Neuronal stem cell (in vitro differentiated cells): ENCODE measurements at regions not wholly inside any gene's neighbourhood (a gene's known extent, or its start where the extent isn't known, plus 50 kb on each side); places are given as distances from the start of the nearest gene placed in this dataset.

Experiments
- DNase-seq: peaks from one replicate; pipeline ENCODE4 v3.0.0-alpha.2; 2013; ENCODE audit warnings: low spot score
- H2AFZ ChIP-seq: one replicate; pipeline ENCODE4 v1.6.1; 2013; ENCODE audit warnings: mild to moderate bottlenecking, low read length, inconsistent platforms
- H2AK5ac ChIP-seq: 2 replicates; pipeline ENCODE4 v1.6.1; 2013; ENCODE audit warnings: low read depth, mild to moderate bottlenecking, inconsistent platforms, low read length, moderate library complexity, mixed read lengths
- H2BK120ac ChIP-seq: 2 replicates; pipeline ENCODE4 v1.6.1; 2013; ENCODE audit warnings: low read depth, mild to moderate bottlenecking, inconsistent platforms, low read length, moderate library complexity, mixed read lengths
- H2BK12ac ChIP-seq: one replicate; pipeline ENCODE4 v1.6.1; 2013; ENCODE audit warnings: low read length, inconsistent platforms
- H2BK15ac ChIP-seq: 2 replicates; pipeline ENCODE4 v1.6.1; 2013; ENCODE audit warnings: mild to moderate bottlenecking, low read length, inconsistent platforms, mixed read lengths
- H2BK5ac ChIP-seq: one replicate; pipeline ENCODE4 v1.6.1; 2013; ENCODE audit warnings: inconsistent platforms, mild to moderate bottlenecking, low read length, moderate library complexity
- H3K14ac ChIP-seq: one replicate; pipeline ENCODE4 v1.6.1; 2013; ENCODE audit warnings: low read length, inconsistent platforms
- H3K18ac ChIP-seq: 2 replicates; pipeline ENCODE4 v1.6.1; 2013; ENCODE audit warnings: low read length, inconsistent platforms
- H3K23ac ChIP-seq: 2 replicates; pipeline ENCODE4 v1.6.1; 2013; ENCODE audit warnings: low read depth, mild to moderate bottlenecking, mixed read lengths, low read length, inconsistent platforms; ENCODE audit not compliant: poor library complexity
- H3K27ac ChIP-seq: replicated peaks from 3 replicates; pipeline ENCODE4 v1.5.1; 2013; ENCODE audit warnings: low read length, inconsistent platforms
- H3K27me3 ChIP-seq, 3 experiments: 2 replicates each; pipeline ENCODE4 v1.6.1; 2013; ENCODE audit warnings: low read length in 3 of 3, mild to moderate bottlenecking in 2 of 3, inconsistent platforms in 1 of 3, low read depth in 1 of 3, mixed read lengths in 1 of 3, moderate library complexity in 1 of 3; ENCODE audit not compliant: control insufficient read depth in 3 of 3, insufficient read depth in 3 of 3
- H3K36me3 ChIP-seq, 2 donors: replicated peaks in 1 of 2; 2 replicates each; pipeline ENCODE4 v1.6.1; 2013; ENCODE audit warnings: low read length in 2 of 2; ENCODE audit not compliant: control insufficient read depth in 2 of 2, insufficient read depth in 2 of 2
- H3K4ac ChIP-seq: 2 replicates; pipeline ENCODE4 v1.6.1; 2013; ENCODE audit warnings: inconsistent platforms, mild to moderate bottlenecking, low read length, moderate library complexity
- H3K4me1 ChIP-seq, 2 donors: 1 replicate in 1 of 2; 2 replicates in 1 of 2; pipeline ENCODE4 v1.6.1; 2013; ENCODE audit warnings: low read length in 2 of 2, low read depth in 1 of 2; ENCODE audit not compliant: control insufficient read depth in 2 of 2, insufficient read depth in 1 of 2
- H3K4me2 ChIP-seq: one replicate; pipeline ENCODE4 v1.6.1; 2013; ENCODE audit warnings: mild to moderate bottlenecking, low read length, inconsistent platforms; ENCODE audit not compliant: insufficient read depth, poor library complexity, severe bottlenecking
- H3K4me3 ChIP-seq, 2 donors: 2 replicates each; pipeline ENCODE4 v1.5.1; 2013; ENCODE audit warnings: low read length in 2 of 2, mild to moderate bottlenecking in 2 of 2, inconsistent platforms in 1 of 2, moderate library complexity in 1 of 2
- H3K79me1 ChIP-seq: one replicate; pipeline ENCODE4 v1.6.1; 2013; ENCODE audit warnings: low read depth, mild to moderate bottlenecking, inconsistent platforms, low read length, moderate library complexity
- H3K9ac ChIP-seq: one replicate; pipeline ENCODE4 v1.6.1; 2013; ENCODE audit warnings: mild to moderate bottlenecking, low read depth, low read length, inconsistent platforms; ENCODE audit not compliant: poor library complexity
- H3K9me3 ChIP-seq, 2 donors: replicated peaks in 1 of 2; 2 replicates each; pipeline versions ENCODE3 to v1.6.1; 2013; ENCODE audit warnings: low read length in 2 of 2, mild to moderate bottlenecking in 2 of 2, inconsistent platforms in 1 of 2, low read depth in 1 of 2, mixed read lengths in 1 of 2, moderate library complexity in 1 of 2; ENCODE audit not compliant: control insufficient read depth in 2 of 2, insufficient read depth in 1 of 2
- H4K8ac ChIP-seq: one replicate; pipeline ENCODE4 v1.6.1; 2013; ENCODE audit warnings: low read depth, mild to moderate bottlenecking, inconsistent platforms, low read length, moderate library complexity
- H4K91ac ChIP-seq: one replicate; pipeline ENCODE4 v1.6.1; 2013; ENCODE audit warnings: low read length, low read depth, mild to moderate bottlenecking, inconsistent platforms; ENCODE audit not compliant: poor library complexity
- WGBS, 2 donors: extraction: QIAGEN DNeasy Blood & Tissue Kit; methylation state at CpG; one replicate each; pipeline ENCODE4 v1.1.7; 2013; ENCODE audit warnings: missing lambda C conversion rate in 2 of 2, mixed read lengths in 1 of 2; ENCODE audit not compliant: insufficient read length in 2 of 2, insufficient replicate concordance in 1 of 2; ENCODE audit errors: extremely low coverage in 2 of 2; 5-methylcytosine and 5-hydroxymethylcytosine counted together

GRCh38 chr20:47863981-47864380 is 78.7 kb upstream of the SULF2 start:
- H3K14ac ChIP-seq, result no peak overlapping the region
- H2BK5ac ChIP-seq, result no peak overlapping the region
- H2BK12ac ChIP-seq, result no peak overlapping the region
- DNase-seq, result no peak
- H3K23ac ChIP-seq, result no peak overlapping the region
- no peak overlapping the region for H2BK120ac ChIP-seq
- H3K4me3 ChIP-seq, result no peak overlapping the region
- peaks cover 0 to 6% (median 0%) of the 10 kb centered on the region in 3 experiments for H3K27me3 ChIP-seq
- no peak overlapping the region for H3K18ac ChIP-seq
- H2AK5ac ChIP-seq, result no peak overlapping the region
- no peaks in the 10 kb centered on the region for H3K9me3 ChIP-seq
- no CpG with 5 or more reads among the region's 2 CpGs for WGBS, 2 donors
- H3K79me1 ChIP-seq, result no peaks in the 10 kb centered on the region
- H3K27ac ChIP-seq, result no peak overlapping the region
- H4K91ac ChIP-seq, result no peak overlapping the region
- no peak overlapping the region for H4K8ac ChIP-seq
- no peaks in the 10 kb centered on the region for H3K4me1 ChIP-seq
- H3K36me3 ChIP-seq, result no peaks in the 10 kb centered on the region
- no peak overlapping the region for H3K4ac ChIP-seq
- H3K4me2 ChIP-seq, result no peak overlapping the region
- no peak overlapping the region for H2AFZ ChIP-seq
- no peak overlapping the region for H3K9ac ChIP-seq
- H2BK15ac ChIP-seq, result no peak overlapping the region

DNA sequence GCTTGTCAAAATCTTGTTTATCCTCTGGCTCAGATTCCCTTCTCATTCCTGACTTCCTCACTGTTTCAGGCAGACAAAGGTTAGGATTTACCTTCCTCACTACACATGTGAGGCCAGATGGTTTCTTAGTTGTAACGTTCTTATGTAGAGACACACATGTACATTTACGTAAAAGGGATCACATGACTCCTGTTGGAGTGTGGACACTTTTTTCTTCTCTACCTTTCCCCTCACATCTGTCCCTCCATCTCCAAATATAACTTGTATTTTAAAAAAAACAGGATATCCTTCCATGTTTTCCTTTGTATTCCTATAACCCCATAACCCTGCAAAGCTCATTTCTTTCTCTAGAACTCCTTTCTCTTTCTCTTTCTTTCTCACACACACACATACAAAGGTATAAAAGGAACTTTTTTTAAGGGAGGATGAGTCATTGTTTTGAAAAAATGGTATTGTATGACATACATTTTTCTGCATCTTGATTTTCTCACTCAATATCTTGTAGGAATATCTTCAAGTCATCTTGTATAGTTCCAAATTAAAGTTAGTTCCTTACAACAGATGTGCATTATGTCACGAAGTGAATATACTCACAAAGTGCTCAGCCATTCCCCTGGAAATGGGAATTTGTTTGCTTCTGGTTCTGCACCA is 78.2 kb upstream of the SULF2 start:
- no peak overlapping the region for H3K4ac ChIP-seq
- H3K27ac ChIP-seq, result no peak overlapping the region
- H3K18ac ChIP-seq, result no peak overlapping the region
- H2AK5ac ChIP-seq, result no peak overlapping the region
- H3K9me3 ChIP-seq, result no peaks in the 10 kb centered on the region
- no peak overlapping the region for H2BK5ac ChIP-seq
- H2BK120ac ChIP-seq, result no peak overlapping the region
- no peak overlapping the region for H3K14ac ChIP-seq
- H3K79me1 ChIP-seq, result no peaks in the 10 kb centered on the region
- no peak overlapping the region for H3K9ac ChIP-seq
- H3K4me1 ChIP-seq, result no peaks in the 10 kb centered on the region
- no peak overlapping the region for H2AFZ ChIP-seq
- no peak overlapping the region for H4K8ac ChIP-seq
- H4K91ac ChIP-seq, result no peak overlapping the region
- DNase-seq, result no peak
- WGBS, 2 donors, result no CpG with 5 or more reads among the region's 3 CpGs
- no peak overlapping the region for H3K23ac ChIP-seq
- H3K4me3 ChIP-seq, result no peak overlapping the region
- no peak overlapping the region for H3K4me2 ChIP-seq
- peaks cover 0 to 9% (median 0%) of the 10 kb centered on the region in 3 experiments for H3K27me3 ChIP-seq
- H3K36me3 ChIP-seq, result no peaks in the 10 kb centered on the region
- no peak overlapping the region for H2BK15ac ChIP-seq
- H2BK12ac ChIP-seq, result no peak overlapping the region

GRCh38 chr20:47862574-47863240 is 77.4 kb upstream of the SULF2 start:
- Histone ChIP-seq H3K14ac (no peak overlapping the region), H3K4ac (no peak overlapping the region), H2BK120ac (no peak overlapping the region), H3K9me3 (no peaks in the 10 kb centered on the region), H3K4me2 (no peak overlapping the region), H3K18ac (no peak overlapping the region), H4K8ac (no peak overlapping the region), H2AFZ (no peak overlapping the region), H2BK12ac (no peak overlapping the region), H2BK15ac (no peak overlapping the region), H2AK5ac (no peak overlapping the region), H3K4me1 (peaks cover 0 to 6% of the 10 kb centered on the region in 2 donors), H3K79me1 (no peaks in the 10 kb centered on the region), H3K9ac (no peak overlapping the region), H3K4me3 (no peak overlapping the region), H3K36me3 (no peaks in the 10 kb centered on the region), H3K27ac (no peak overlapping the region), H4K91ac (no peak overlapping the region), H3K27me3 (peaks cover 0 to 13% (median 0%) of the 10 kb centered on the region in 3 experiments), H3K23ac (no peak overlapping the region), H2BK5ac (no peak overlapping the region)
- no peak for DNase-seq
- no CpG with 5 or more reads among the region's 4 CpGs for WGBS, 2 donors

DNA sequence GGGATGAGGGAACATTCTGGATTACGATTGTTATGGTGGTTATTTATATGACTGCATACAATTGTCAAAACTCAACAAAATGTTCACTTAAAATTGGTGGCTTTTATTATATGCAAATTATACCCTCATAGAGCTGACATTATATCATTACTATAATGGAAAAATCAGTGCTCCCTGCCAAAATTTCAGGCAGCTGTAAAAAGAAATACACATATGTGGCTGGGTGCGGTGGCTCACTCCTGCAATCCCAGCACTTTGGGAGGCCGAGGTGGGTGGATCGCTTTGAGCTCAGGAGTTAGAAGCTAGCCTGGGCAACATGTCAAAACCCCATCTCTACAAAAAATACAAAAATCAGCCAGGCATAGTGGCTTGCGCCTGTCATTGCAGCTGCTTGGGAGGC is 75.8 kb upstream of the SULF2 start:
- H2AK5ac ChIP-seq, result no peak overlapping the region
- H3K23ac ChIP-seq, result no peak overlapping the region
- H3K9ac ChIP-seq, result no peak overlapping the region
- no peak overlapping the region for H3K4ac ChIP-seq
- no peak overlapping the region for H3K18ac ChIP-seq
- H3K4me1 ChIP-seq, result peaks cover 6 to 13% of the 10 kb centered on the region in 2 donors
- H3K4me3 ChIP-seq, result no peak overlapping the region
- no CpG with 5 or more reads among the region's 5 CpGs for WGBS, 2 donors
- H4K91ac ChIP-seq, result no peak overlapping the region
- H3K4me2 ChIP-seq, result no peak overlapping the region
- H3K36me3 ChIP-seq, result no peaks in the 10 kb centered on the region
- H3K27me3 ChIP-seq, result peaks cover 0 to 13% (median 0%) of the 10 kb centered on the region in 3 experiments
- H3K79me1 ChIP-seq, result no peaks in the 10 kb centered on the region
- no peak overlapping the region for H3K27ac ChIP-seq
- no peak for DNase-seq
- H2BK15ac ChIP-seq, result no peak overlapping the region
- H2BK5ac ChIP-seq, result no peak overlapping the region
- H2AFZ ChIP-seq, result no peak overlapping the region
- H3K9me3 ChIP-seq, result no peaks in the 10 kb centered on the region
- no peak overlapping the region for H2BK120ac ChIP-seq
- no peak overlapping the region for H2BK12ac ChIP-seq
- no peak overlapping the region for H3K14ac ChIP-seq
- no peak overlapping the region for H4K8ac ChIP-seq
